Stimulated activated CD4-positive, alpha-beta T cell treated with anti-CD3 and anti-CD28 coated beads, Interleukin-15, amount 100 ng/mL, for 24 hours (primary cell): ENCODE measurements at regions not wholly inside any gene's neighbourhood (a gene's known extent, or its start where the extent isn't known, plus 50 kb on each side); places are given as distances from the start of the nearest gene placed in this dataset.

Experiments
- DNase-seq: peaks from one replicate; pipeline ENCODE4 v3.0.0-alpha.2; 2020

DNA sequence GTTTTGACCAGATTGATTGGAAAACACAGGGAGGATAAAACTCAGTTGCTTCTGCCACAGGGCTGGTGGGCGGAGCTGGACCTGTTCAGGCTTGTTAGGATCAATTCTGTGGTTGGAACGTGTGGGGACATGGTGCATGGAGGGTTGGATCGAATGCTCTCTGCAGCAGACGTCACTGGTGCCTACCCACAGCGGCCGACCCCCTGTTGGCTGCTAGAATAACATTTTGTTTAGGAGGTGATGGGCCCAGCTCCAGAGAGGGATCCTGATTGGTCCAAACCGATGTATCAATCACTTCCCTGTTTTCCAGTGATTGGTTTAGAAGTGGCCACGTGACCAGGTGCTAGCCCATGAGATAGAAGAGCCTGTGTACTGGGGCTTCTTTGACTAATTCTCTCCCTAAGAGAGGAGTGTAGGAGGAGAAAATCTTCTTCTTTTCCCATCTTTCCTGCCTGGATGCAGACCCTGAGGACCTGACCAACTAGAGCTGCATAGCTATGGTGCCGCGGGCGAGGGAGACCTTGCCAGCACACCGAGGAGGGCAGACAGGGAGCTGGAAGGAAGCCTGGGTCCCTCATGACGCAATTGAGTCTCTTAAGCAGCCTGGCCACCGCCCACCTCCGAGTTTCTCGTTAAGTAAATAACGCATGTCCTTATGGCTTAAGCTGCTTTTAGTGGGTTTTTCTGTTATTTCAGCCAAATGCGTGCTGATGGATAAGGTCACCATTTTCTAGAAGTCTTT lies 163.5 kb downstream of the AACS start:
- no peak for DNase-seq

GRCh38 chr12:125229878-125230530 lies 164.8 kb downstream of the AACS start:
- no peak for DNase-seq

DNA sequence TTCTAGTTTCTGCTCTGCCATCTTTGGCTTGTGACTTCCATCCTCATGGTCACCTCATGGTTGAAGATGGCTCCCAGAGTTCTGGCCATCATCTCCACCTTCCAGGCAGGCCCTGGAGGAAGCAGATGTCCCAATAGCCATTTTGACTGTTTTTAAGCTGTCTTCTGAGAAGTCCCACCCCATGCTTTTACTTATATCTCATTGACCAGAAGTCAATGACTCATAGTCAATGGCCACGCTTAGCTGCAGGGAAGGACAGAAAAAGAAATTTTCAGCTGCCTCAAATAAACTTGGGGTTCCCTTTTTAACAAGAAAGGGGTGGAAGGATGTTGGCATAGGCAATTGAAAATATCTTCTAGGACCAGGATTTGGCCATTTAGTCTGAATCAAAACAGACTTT lies 168.1 kb downstream of the AACS start:
- no peak for DNase-seq

DNA sequence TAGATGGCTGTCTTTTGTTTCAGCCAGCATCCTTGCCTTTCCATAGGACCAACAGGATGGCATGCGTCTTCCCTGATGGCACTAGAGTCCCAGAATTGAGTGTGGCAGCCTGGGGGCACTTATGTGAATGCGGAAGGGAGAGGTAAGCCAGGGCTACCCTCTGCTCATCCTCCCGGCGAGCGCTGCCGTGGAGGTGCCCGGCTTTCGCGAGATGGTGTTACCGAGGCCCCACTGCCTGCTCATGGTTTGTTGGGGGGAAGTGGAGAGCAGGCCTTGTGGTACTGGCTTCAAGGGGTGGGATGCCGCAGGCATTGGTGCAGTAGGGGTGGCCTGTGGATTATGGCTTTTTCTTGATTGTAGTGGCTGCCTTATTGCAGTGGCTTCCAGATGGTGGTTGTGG lies 174.3 kb downstream of the AACS start:
- no peak for DNase-seq

DNA sequence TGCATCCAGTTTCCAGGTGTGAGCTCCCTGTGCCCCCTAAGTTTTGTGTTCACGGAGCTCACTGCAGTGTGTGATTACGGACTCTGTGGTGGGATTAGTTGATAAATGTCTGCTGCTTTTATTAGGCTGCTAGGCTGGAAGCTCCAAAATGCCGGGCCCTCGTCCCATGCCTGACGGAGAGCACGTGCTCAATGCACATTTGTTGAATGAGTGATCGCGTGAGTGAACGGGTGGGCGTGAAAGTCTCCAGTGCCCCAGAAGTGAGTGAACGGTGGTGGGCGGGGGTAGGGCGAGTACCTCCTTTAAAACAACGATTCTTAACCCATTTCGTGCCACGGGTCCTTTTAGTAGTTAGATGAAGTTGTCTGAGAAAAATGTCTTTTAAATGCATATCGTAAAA lies 175.5 kb downstream of the AACS start:
- DNase-seq, result no peak

GRCh38 chr12:125243811-125244210 lies 178.6 kb downstream of the AACS start:
- no peak for DNase-seq

GRCh38 chr12:125244338-125244737 lies 179.1 kb downstream of the AACS start:
- no peak for DNase-seq

GRCh38 chr12:125245581-125246557 lies 180.6 kb downstream of the AACS start:
- DNase-seq, result no peak

GRCh38 chr12:125247477-125247876 lies 182.2 kb downstream of the AACS start:
- DNase-seq, result no peak

- no peak for DNase-seq
Observed at GRCh38 chr12:125249066-125249824, 184.0 kb downstream of the AACS start.

GRCh38 chr12:125249932-125250331 lies 184.7 kb downstream of the AACS start:
- no peak for DNase-seq

DNA sequence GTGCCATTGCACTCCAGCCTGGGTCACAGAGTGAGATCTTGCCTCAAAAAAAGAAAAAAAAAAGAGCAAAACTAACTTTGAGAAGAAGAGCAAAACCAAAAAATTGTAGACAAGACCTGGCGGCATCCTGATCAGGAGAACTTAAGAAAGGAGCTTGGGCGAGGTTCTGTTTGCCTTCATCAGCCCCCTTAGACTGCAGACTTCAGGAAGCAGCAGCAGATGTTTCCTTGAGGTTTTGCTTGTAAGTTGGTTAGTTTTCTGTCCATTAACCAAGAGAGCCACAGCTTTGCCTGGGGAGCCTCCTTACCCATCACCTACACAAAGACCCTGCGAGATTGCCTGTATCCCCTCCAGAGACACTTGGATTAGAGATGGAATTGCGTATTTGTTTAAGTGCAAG lies 189.0 kb downstream of the AACS start:
- DNase-seq, result no peak

GRCh38 chr12:125254856-125255255 lies 189.6 kb downstream of the AACS start:
- no peak for DNase-seq

- no peak for DNase-seq
Observed at GRCh38 chr12:125255935-125256633, 190.8 kb downstream of the AACS start.

GRCh38 chr12:125256634-125256936 lies 191.3 kb downstream of the AACS start:
- no peak for DNase-seq

GRCh38 chr12:125259178-125259867 lies 194.1 kb downstream of the AACS start:
- DNase-seq, result no peak

- no peak for DNase-seq
Observed at GRCh38 chr12:125262851-125263250, 197.6 kb downstream of the AACS start.

- no peak for DNase-seq
Observed at GRCh38 chr12:125263385-125263784, 198.2 kb downstream of the AACS start.

- no peak for DNase-seq
Observed at GRCh38 chr12:125267114-125267513, 201.9 kb downstream of the AACS start.

DNA sequence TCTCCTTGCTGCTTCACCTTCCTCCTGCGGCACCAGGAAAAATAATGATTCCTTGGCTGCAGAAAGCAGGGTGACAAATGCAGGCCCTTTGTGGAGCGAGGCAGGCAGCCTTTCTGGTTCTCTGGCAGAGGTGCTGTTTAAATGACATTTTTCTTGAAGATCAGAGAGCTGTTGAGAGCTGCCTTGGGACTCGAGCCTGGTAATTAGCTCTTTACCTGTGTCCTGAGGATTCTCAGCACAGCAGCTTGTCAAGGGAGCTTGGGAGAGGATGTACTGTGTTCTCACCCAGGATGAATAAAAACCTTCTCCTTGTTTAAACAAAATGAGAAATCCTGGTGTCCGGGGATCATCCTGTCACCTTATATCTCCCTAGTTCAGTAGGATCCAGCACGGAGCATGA lies 204.0 kb downstream of the AACS start:
- DNase-seq, result no peak

- no peak for DNase-seq
Observed at GRCh38 chr12:125271892-125272291, 206.7 kb downstream of the AACS start.
